HG02642 (cell line): ENCODE measurements at regions not wholly inside any gene's neighbourhood (a gene's known extent, or its start where the extent isn't known, plus 50 kb on each side); places are given as distances from the start of the nearest gene placed in this dataset.
"Not testable (repeated sequence)": the region's sequence is repeated elsewhere in the genome, so short reads cannot be mapped to it uniquely, and the experiment has no call there.

ENCODE experiments used
- ATAC-seq: cut with Tn5 transposase; IDR thresholded peaks from one replicate; pipeline ENCODE4 v1.9.1; 2021; ENCODE audit warnings: mild to moderate bottlenecking; ENCODE audit not compliant: unreplicated experiment, poor library complexity

- ATAC-seq, result no peak
Measured at GRCh38 chr14:57150449-57150848, 118.3 kb downstream of the EXOC5 start.

DNA sequence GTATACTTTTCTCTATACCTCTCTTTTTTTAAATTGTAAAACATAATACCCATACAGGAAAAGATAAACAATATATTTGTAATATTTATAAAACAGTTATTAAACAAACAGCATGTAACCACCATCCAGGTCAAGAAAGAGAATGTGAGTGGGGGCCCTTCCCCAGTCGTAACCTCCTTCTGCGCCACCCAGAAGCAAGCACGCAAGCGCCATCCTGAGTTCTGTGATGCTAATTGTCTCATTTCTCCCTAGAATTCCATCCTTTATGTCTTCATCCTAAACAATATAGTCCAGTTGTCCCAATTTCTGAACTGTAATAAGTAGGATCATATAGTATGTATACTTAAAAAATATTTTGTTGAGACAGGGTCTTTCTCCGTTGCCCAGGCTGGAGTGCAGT is 129.5 kb downstream of the EXOC5 start:
- no peak for ATAC-seq

DNA sequence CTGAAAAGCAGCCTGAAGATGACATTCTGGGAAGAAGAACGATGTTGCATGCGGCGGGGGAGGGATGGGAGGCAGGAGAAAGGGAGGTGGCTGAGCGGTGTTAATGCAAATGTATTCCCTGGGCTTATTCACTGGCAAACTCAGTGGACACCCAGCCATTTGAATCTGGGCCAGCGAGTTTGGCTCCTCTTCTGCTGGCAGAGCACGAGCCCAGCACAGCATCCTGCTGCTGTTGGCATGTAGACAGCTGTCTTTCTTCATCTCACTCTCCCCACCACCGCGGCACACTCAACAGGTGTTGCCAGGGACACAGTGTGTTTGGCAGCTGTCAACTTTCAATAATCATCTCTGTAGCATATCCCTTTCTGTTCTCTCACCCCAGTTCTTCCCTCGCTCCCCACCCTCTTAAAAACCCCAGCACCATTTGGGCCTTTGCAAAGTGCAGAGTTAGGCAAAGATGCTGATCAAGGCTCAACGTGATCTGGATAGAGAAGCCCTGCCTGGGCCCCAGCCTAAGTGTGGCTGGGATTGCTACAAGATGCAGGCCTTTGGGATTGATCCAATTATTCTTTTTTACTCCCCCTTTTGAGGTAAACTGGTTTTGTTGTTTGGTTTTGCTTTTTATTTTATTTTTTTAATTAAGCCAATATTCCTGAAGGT is 131.9 kb downstream of the EXOC5 start:
- no peak for ATAC-seq

DNA sequence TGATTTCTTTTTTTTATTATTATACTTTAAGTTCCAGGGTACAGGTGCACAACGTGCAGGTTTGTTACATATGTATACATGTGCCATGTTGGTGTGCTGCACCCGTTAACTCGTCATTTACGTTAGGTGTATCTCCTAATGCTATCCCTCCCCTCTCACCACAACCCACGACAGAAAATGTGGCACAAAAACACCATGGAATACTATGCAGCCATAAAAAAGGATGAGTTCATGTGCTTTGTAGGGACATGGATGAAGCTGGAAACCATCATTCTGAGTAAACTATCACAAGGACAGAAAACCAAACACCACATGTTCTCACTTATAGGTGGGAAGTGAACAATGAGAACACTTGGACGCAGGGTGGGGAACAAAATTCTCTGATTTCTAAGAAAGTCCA is 140.9 kb downstream of the EXOC5 start:
- not testable (repeated sequence) for ATAC-seq

- ATAC-seq, result no peak
Measured at GRCh38 chr14:57122129-57122528, 146.6 kb downstream of the EXOC5 start.

GRCh38 chr14:57112072-57112807 is 156.5 kb downstream of the EXOC5 start:
- ATAC-seq, result not testable (repeated sequence)

GRCh38 chr14:57110411-57110810 is 158.3 kb downstream of the EXOC5 start:
- not testable (repeated sequence) for ATAC-seq

- ATAC-seq, result no peak
Measured at GRCh38 chr14:57091030-57091608, 177.6 kb downstream of the EXOC5 start.

DNA sequence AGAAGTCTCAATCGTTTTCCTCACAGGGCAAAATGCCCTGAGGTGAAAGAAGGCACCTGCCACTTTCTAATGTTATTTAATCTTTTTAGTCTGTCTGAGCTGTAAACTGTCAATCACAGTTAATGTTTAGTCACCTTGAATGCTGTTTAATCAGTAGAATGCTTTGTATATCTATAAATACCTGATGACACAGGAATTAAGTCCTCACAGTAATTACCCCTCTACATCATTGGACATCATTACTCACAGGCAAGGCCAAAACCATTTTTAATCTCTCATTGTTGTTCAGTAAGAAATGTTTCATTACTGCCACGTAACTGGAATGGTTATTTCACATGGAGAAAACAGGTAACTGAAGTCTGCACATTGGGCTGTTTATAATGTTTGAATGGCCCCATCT is 178.8 kb downstream of the EXOC5 start:
- no peak for ATAC-seq

- no peak for ATAC-seq
Measured at GRCh38 chr14:57087841-57088240, 180.9 kb downstream of the EXOC5 start.

GRCh38 chr14:57086271-57087162 is 182.2 kb downstream of the EXOC5 start:
- ATAC-seq, result no peak

- no peak for ATAC-seq
Measured at GRCh38 chr14:57085801-57086200, 182.9 kb downstream of the EXOC5 start.

- ATAC-seq, result no peak
Measured at GRCh38 chr14:57085043-57085442, 183.7 kb downstream of the EXOC5 start.

DNA sequence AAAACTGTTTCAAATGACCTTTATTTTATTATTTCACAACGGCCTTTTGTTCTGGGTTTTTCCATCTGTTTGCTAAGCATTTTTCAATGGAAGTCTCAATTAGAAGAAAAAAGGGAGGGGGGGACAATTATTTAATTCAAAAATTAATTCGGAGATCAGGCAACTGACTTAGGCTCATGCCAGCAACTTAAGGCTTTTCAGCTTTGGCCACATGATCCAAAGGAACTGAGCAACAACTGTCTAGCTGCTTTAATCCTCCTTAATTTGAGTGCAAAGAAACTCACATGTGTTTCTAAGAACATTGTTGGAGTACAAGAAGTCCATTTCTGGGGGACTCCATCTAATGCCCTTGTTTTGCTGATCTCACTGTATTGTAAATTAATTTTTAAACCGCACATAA is 188.0 kb downstream of the EXOC5 start:
- no peak for ATAC-seq

DNA sequence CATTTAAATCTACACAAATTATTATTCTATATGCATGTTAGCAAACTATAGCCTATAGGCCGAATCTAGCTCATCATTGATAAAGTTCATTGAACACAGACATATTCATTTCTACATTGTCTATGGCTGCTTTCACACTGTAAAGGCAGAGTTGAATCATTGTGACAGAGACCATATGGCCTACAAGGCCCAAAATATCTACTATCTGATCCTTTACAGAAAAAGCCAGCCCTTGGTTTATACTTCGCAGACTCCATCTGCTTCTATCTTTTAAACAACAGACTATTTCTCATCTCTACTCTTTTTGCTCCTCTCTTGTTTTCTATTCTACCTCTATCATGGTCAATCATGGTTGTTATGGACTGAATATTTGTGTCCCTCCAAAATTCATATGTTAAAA is 190.7 kb downstream of the EXOC5 start:
- no peak for ATAC-seq

DNA sequence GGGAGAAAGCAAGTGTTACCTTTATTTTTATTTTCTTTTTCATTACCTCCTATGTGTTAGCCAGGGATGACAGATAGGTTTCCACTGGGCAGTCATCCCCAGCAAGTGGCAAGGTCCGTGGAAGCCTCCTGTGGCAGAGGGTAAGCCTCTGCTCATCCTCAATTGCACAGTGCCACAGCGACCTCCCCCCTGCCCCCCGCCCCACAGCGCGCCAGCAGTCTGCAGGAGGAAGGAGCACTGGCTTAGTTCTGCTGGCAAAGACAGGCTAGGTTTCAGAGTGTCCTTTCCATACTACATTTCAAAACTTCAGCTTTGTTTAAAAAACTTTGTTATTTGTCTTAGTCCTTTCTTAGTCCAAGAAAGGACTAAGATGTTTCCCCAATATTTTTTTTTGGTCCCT is 194.7 kb downstream of the EXOC5 start:
- ATAC-seq, result no peak

DNA sequence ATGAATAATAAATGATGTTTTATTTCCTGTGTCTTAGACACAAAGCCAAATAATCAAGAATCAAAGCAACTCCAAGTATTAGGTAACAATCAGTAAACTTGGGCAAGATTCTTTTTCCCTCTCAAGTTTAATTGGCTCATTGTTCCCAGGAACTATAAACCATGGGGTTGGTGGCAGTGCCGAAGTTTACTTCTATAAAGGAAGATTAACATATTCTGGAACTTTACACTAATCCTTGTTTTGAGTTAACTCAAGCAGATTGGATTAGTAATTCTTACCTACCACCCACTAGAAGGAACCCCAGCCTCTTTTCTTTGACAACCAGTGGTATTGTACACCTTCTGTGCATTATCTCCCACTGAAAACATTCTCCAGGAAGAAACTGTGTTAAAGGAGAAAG is 197.1 kb downstream of the EXOC5 start:
- no peak for ATAC-seq

GRCh38 chr14:57069702-57070101 is 199.0 kb downstream of the EXOC5 start:
- no peak for ATAC-seq

DNA sequence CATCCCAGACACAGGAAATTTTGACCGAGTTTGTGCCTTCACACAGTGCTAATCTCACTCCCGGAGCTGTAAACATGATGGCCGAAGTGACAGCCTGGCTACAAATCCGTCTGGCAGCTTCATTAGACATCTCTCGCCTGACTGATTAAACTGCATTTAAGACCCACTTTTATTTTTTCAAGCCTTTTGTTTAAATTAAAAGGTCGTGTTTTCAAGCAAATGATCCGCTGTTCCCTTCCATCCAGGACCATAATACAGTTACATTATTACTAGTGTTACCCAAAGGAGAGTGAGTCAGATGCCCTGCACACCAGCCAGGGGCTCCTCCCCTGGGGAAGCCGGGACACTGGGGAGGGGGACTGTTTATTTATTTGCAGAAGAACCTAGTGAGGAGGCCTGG is 200.2 kb downstream of the EXOC5 start:
- no peak for ATAC-seq

DNA sequence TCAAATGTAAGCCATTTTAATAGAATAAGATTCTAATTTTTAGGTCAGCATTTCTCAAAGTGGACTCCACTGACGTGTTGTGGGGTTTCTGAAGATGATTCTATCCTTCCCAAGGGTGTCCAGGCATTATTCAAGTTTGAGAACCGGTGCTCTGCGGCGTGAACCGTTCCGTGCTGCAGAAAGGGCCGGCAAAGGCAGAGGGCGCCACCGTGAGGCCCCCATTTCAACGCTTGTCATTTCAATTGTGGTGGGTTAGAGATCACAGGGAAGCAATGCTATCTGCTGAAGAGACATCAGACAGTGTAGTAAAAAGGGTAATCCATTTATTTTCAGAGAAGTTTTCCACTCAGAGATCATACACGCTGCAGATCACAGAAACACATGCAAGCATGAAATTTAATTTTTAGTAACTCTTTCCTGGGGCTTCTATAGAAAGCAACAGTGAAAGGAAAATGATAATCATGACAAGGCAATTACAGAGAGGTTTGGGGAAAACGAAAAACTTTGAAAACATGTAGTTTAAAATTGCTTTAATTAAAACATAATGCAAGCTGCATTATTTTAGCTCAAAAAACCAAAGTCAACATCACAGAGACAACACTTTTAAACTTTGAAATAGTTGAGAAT is 201.7 kb downstream of the EXOC5 start:
- peak; percentile 77 for ATAC-seq
